COLO668 (cell line): ENCODE measurements at regions not wholly inside any gene's neighbourhood (a gene's known extent, or its start where the extent isn't known, plus 50 kb on each side); places are given as distances from the start of the nearest gene placed in this dataset.

ENCODE experiments used
- DNase-seq: peaks from one replicate; lab custom pipeline; 2025; ENCODE audit not compliant: unreplicated experiment; lab: John Stamatoyannopoulos, UW

DNA sequence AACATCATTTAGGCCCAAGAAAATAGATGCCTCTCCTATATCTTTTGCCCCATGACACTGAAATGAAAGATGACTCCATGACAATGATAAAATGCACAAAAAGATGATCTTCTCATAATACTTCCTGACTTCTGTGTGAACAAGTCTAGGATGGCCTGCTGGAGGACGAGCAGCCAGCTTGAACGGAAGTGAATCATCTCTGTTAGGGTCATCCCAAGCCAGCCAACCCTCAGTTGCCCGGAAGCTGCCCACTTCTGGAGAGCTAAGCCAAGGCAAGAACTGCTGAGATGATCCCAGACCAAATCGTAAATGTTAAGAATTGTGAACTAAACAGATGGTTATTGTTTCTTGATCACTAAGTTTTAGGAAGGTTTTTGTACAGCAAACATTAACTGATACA is 249.7 kb upstream of the HS3ST5 start:
- DNase-seq: no peak

DNA sequence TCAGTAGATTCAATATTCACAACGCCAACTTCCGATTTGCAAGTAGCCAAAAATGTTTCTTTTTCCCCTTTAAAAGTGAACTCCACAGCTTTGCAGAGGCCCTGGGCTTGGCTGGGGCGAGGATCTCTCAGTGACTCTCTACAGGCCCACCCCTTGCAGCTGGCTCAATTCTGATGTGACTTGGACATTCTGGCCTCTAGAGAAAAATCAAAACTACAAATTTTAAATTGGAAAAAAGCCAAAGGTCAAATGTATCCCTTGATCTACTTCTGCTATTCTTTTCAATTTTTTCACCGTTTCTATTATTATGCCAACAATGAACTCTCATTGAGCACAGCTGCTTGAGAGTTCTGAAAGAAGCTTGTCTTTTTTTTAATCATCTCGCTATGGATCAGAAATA is 245.9 kb upstream of the HS3ST5 start:
- DNase-seq: no peak

DNA sequence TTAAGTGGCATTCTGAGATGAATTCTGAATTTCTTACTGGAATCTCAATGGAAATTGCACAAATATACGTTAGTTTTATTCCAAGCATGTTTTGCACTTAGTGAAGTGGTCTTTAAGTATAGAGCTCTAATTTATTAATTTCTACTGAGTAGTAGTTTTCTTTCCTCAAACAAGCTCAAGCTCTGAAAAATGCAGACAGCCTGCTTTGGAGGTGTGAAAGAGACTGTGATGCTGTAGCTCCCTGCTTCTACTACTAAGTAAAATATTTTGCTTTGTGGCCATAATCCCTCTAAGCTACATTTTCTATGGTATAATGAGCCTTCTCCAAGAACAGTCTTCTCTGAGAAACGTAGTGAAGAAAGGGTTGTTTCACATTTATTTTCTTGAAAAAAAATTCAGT is 243.5 kb upstream of the HS3ST5 start:
- DNase-seq: no peak

DNA sequence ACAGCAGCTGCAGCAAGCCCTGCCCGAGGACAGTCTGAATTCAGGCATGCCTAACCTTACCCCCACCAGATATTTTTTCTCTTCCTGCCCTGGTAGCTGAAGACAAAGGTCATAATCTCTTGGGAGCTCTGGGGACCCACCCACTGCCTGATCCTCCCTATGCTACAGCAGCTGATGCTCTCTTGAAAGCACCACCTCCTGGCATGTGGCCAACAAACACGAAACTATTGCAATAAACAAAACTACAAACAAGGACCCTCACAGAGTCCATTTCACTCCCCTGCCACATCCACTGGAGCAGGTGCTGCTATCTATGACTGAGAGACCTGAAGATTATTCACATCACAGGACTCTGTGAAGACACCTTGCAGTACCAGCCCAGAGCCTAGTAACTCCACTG is 238.5 kb upstream of the HS3ST5 start:
- no peak for DNase-seq

DNA sequence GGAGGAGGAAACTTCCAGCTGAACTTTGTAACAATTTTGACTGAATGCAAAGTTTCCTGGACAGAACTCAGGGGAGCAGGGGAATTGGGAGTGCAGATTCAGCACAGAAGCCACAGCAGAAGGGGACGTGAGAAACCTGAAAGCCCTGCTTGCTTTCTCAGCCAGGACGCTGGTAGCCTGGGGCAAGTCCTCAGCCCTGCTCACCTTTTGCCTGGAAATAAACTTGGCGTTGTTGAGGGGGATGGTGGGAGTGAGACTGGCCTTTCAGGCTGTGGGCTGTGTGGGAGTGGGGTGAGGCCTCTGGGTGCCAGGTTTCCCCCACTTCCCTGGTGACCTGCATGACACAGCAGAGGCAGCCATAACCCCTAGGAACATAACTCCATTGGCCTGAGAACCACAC is 238.1 kb upstream of the HS3ST5 start:
- DNase-seq: no peak

DNA sequence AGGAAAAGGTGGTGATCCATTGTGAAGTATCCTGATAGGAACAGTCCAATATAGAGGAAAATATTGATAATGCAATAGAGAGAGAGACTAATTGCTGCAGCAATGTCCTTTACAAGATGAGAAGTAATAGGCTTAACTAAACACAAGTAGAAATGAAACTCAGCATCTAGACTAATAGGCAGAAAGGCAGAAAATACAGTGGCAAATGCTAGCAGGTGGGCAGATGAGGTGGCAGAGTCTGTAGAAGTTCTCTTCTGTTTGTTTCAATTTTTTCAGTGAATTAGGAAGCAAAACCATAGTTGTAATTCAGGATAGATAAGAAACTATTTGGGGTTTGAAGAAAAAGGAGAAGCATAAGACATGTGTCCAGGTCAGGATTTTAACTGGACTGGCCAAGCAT is 236.7 kb upstream of the HS3ST5 start:
- no peak for DNase-seq

DNA sequence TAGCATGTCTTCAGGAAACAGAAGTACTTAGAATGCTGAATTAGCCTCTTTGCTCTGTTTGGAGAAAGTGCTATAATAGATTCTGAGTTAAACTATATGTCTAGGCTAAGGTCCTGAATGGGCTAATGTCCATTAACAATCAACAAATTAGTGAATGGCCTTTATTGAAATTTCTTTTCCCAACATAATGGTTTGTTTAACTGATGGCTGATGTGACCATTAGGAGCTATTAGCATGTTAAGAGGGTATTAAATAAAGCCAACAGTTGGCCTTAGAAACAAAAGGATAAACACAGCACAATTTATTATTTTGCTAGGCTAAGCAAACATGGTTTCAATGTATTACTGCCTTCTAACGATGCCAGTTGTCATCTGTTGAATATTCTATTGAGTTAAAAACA is 234.3 kb upstream of the HS3ST5 start:
- no peak for DNase-seq

DNA sequence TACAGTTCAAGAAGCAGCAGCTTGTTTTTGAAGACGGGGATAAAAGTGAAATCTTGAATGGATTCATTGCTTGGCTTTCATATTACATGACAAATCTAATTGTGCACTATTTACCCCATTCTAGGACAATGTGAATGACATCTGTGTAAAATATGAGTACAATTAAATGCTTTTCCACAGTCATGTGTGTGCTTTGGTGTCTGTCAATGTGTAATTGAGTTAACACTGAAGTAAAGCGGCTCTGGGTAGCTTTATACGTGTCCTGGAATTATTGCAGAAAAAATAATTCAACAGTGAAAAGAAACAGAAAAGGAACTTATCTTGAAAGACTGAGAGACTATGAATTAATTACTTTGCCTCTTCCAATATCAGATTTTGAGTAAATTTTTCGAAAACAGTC is 233.5 kb upstream of the HS3ST5 start:
- DNase-seq: no peak

DNA sequence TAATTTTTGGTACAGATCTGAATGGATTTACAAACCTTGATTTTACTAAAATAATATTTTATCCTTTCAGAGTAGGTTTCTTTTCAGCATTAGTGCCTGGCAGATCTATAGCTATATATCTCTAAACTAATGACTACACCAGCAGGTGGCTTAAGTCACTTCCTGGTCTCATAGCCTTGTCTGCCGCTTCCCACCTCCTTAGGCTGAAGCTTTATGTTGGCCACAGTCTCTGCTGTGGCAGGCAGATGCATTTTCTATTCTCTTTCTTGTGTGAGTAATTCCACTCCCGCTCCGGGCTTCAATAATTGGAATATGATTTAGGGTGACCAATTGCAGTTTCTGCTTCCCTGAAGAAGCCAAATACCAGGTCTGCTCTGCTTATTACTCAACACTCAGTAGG is 226.8 kb upstream of the HS3ST5 start:
- no peak for DNase-seq

DNA sequence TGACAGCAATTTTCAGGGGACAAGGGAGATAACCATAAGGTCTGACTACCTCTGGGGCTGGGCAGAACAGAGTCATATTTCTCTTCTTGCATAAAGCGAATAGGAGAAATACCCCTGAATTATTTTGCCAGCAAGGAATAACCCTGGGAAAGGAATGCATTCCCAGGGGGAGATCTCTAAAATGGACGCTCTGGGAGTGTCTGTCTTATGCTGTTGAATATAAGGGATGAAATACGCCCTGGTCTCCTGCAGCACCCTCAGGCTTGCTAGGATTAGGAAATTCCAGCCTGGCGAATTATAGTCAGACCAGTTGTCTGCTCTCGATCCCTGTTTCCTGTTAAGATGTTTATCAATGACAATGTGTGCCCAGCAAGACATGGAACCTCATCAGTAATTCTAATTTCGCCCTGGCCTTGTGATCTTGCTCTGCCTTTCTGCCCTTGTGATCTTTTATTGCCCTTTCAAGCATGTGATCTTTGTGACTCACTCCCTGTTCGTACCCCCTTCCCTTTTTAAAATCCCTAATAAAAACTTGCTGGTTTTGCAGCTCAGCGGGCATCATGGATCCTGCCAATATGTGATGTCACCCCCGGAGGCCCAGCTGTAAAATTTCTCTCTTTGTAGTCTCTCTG is 221.6 kb upstream of the HS3ST5 start:
- DNase-seq: no peak

DNA sequence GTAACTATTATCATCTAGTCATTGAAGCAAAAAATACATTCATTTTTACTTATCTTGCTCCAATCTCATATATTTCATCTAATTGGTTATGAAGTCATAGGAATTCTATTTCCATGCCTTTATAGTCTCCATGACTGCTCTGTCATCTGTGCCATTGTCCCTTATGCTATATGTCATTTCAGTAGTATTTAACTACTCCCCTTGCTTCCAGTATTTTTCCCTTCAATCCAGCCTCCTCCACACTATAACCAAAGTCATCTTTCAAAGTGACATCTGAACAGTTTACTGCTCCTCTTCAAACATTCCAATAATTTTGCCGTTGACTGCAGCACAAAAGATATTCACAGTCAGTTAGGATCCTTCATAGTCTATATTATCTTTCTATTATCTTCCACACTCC is 216.6 kb upstream of the HS3ST5 start:
- DNase-seq: no peak

DNA sequence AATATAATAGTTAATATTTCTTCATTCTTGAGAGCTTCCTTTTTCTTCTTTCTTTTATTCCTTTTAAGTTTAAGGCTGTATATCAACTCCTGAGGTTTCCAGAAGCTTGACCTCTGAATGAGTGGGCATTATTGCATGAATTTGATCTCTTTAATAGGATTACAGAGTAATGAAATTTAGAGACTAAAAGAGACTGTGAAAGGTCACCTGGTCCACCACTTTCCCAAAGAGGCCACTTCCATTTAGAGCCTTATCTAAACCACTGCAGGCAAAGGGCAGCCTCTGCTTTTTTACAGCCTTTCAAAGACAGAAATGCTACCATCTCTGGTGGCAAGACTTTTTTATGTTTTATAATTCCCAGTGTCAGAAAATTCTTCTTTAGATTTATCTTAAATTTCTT is 215.3 kb upstream of the HS3ST5 start:
- DNase-seq: no peak

DNA sequence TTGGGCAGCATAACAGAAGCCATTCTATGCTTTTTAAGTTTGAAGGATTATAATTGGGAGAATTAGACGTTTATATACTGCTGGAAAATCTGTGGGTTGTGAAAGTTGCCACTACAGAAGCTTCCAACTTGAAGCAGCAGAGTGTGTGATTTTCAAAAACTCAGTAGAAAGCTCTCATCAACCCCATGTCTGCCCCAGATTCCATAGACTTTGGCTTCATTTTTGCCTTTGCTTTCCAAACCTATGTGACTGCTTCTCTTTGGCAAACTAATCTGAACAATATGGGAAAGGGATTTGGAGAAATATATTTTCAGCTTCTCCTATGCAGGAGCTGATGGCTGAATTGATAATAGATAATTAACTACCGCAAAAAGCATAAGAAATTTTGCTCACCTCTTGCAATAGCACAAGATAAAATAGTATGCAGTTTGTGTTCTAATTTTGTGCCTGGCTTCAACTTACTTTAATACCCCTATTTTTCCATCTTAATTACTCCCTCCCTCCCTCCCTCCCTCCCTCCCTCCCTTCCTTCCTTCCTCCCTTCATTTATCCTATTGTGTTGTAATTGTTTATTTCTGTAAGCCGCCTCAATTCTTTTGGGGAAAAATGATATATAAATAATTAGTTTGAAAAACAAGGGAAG is 214.1 kb upstream of the HS3ST5 start:
- no peak for DNase-seq

DNA sequence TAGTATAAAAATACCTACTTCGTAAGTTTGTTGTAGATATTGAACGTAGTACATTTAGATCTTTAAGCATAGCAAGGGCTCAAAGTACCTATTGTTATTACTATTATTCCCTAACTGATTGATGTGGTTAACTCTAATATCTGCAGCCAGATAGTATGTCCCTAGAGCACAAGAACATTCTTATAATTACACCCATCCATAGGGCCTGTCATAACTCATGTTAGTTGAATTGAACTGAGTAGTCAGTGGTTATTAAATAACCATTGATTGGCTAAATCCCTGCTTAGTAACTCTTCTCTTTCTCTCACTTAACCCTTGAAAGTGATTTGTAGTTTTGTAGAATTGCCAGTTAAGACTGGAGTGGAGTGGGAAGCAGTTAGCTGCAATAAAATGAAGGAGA is 207.5 kb upstream of the HS3ST5 start:
- no peak for DNase-seq

DNA sequence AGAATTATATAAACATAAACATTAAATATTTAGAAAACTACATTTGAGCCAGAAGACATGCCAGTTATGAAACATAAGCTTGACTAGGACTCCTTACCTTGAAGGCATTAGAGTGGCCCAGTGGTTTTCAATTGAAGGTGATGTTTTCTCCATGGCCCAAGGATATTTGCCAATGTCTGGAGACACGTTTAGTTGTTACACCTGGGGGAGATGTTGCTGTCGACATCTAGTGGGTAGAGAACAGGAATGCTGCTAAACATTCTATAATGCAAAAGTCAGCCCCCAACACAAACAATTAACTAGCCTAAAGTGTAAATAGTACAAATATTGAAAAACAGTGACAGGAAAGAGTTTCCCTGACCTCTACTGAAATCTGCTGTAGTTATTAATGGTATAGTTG is 200.9 kb upstream of the HS3ST5 start:
- no peak for DNase-seq

DNA sequence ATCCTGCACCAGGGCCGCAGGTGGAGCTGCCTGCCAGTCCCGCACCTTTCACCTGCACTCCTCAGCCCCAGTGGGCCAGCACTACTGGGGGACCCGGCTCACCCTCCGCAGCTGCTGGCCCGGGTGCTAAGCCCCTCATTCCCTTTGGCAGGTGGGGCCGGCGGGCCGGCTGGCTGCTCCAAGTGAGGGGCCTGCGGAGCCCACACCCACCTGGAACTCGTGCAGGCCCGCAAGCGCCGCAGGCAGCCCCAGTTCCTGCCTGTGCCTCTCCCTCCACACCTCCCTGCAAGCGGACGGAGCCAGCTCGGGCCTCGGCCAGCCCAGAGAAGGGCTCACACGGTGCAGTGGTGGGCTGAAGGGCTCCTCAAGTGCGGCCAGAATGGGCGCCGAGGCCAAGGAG is 199.0 kb upstream of the HS3ST5 start:
- no peak for DNase-seq

DNA sequence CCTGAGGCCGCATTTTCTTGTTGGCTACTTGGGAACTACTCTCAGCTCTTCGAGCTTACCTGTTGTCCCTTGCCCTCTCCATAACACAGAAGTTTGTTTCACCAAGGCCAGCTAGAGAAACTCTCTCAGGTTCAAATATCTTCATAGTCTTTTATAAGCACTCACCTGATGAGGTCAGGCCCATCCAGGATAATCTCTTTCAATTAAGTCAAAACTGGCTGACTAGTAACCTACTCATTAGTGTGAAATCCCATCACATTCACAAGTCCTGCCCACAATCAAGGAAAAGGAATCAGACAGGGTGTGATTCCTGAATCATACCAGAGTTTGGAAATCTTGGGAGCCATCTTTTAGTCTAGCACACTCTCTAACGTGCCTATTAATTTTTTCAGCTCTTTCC is 195.2 kb upstream of the HS3ST5 start:
- no peak for DNase-seq

DNA sequence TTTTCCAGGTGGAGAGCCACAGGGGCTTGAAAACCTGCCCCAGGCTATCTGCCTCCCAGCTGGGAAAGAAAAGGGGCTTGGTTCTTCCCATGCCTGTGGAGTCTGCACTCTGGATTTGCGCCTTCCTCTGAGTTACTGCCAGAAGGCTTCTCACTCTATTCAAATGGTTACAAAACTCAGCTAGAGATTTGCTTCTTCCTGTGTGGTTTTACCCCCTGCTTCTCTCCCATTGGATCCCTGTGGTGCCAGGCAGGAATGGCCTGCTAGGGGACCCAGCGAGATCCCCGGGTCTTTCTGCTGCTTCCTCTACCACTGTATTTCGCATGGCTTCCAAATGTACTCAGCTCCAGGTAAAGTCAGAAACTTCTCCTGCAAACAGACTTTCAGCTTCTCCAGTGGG is 192.0 kb upstream of the HS3ST5 start:
- DNase-seq: no peak

DNA sequence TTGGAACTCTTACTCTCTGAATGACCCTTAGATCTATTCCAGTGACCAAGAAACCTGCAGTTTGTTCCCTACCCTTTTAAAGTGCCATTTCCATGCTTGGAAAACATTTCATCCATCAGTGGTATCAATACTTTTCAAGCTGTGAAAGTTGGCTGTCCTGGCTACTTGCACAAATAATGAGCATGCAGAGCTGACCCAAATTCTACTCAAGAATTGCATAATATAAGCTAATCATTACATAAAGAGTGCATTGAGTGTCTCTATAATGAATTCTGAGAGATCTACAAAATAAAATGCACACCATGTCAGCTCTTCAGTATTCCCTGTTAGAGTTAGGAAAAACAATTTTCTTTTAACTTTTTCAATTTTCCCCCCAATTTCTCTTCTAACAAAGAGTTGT is 181.3 kb upstream of the HS3ST5 start:
- DNase-seq: no peak

DNA sequence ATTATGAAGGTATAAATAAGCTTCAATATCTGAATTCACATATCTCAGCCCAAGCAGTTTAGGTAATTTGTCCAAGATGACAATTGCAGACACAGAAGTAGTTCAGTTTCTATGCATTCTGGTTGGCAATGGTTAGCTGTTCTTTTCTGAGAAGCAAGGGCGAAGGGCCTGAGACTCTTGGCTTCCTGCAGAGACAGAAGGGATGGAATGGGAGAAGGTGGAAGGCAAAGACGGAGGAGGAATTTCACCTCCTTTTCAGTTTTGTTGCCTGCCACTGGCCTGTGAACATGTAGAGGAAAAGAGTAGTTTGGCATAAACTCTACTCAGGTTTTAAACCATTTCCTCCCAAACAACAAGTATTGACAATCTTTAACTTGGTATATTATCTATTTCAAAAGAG is 180.7 kb upstream of the HS3ST5 start:
- DNase-seq: no peak

DNA sequence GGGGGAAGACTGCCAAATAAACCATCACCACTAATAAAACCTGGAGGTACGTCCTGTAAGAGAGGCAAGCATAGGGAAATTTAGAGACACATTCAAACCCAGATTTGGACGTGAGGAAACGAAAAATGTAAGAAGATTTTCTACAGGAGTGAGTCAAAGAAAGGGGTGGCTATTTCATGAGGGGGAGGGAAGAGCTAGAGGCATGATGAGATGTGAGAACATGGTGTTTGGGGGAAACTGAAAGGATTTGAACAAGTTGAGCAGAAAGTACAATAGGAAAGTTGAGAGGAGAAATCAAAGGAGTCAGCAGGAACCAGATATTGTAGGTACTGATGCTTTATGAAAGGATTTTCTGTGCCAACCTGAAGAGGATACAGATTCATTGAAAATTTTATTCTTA is 179.1 kb upstream of the HS3ST5 start:
- no peak for DNase-seq

DNA sequence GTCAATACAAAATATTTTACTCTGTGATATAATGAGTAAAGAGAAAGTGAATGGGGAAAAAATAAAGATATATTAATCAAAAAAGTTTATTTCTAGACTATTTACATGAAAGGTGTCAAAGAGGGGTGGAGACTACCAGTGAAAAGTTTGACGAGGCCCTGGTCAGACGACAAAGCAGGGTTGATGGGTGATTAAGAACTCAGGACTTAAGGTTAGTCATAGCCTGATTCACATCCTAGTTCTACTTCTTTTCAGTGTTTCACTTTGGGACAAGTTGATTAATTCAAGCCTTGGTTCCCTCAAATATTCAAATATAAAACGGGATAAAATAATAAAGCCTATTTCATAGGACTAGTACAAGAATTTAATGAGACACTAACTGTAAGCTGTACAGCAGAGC is 178.2 kb upstream of the HS3ST5 start:
- no peak for DNase-seq

DNA sequence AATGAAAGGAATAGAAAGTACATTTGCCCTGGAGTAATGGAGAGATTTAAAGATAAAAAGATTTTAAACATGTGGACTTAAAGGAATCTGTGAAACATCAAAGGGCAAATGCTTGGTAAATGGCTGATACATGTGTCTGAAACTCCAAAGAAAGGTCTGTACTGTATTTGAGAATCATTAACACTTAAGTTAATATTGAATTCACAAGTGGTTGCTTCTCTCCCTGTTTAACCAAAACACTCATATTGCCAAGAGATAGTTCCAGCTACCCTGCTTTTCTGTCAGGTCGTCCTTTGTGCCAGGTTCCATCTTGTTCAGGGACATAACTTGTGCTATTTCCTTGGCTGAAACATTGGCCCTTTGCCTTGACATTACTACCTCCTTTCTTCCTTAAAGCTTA is 171.3 kb upstream of the HS3ST5 start:
- no peak for DNase-seq
